Fibroblast of lung (primary cell): ENCODE measurements at regions not wholly inside any gene's neighbourhood (a gene's known extent, or its start where the extent isn't known, plus 50 kb on each side); places are given as distances from the start of the nearest gene placed in this dataset.

Experiments used
- DNase-seq, 2 donors: peaks; one replicate each; pipeline versions ENCODE4 v3.0.0 to v3.0.0-alpha.2; 2010; ENCODE audit warnings: low read depth in 2 of 2
- H2AFZ ChIP-seq: 2 replicates; pipeline ENCODE4 v1.5.1; 2012; ENCODE audit warnings: low read length, control low read depth, inconsistent platforms
- H3K27ac ChIP-seq: 2 replicates; pipeline ENCODE4 v1.5.1; 2011; ENCODE audit warnings: low read length, control low read depth; ENCODE audit not compliant: insufficient read depth
- H3K27me3 ChIP-seq: 2 replicates; pipeline ENCODE4 v1.5.1; 2011; ENCODE audit warnings: mild to moderate bottlenecking, low read length; ENCODE audit not compliant: control insufficient read depth, insufficient read depth
- H3K36me3 ChIP-seq: 2 replicates; pipeline ENCODE4 v1.5.1; 2011; ENCODE audit warnings: low read length; ENCODE audit not compliant: control insufficient read depth, insufficient read depth
- H3K4me1 ChIP-seq: 2 replicates; pipeline ENCODE4 v1.5.1; 2011; ENCODE audit warnings: low read length; ENCODE audit not compliant: control insufficient read depth, insufficient read depth; ENCODE audit errors: extremely low read depth
- H3K4me2 ChIP-seq: 2 replicates; pipeline ENCODE4 v1.5.1; 2011; ENCODE audit warnings: low read length, control low read depth; ENCODE audit not compliant: insufficient read depth; ENCODE audit errors: extremely low read depth
- H3K4me3 ChIP-seq, 4 experiments: fragments of 200-600 bp in 1 of 4; sonication (generic) in 1 of 4; replicated peaks in 1 of 4; 2 replicates each; pipeline ENCODE4 v1.5.1; 2011 to 2016; ENCODE audit warnings: low read length in 4 of 4, low read depth in 3 of 4, mild to moderate bottlenecking in 3 of 4, control low read depth in 2 of 4, inconsistent platforms in 1 of 4, mixed read lengths in 1 of 4; ENCODE audit not compliant: insufficient read depth in 1 of 4; ENCODE audit errors: control extremely low read depth in 1 of 4
- H3K79me2 ChIP-seq: 2 replicates; pipeline ENCODE4 v1.5.1; 2012; ENCODE audit warnings: mild to moderate bottlenecking, low read length, inconsistent platforms; ENCODE audit not compliant: control insufficient read depth, insufficient read depth
- H3K9ac ChIP-seq: 2 replicates; pipeline ENCODE4 v1.5.1; 2011; ENCODE audit warnings: mild to moderate bottlenecking, low read length, control low read depth; ENCODE audit not compliant: insufficient read depth
- H3K9me3 ChIP-seq: 2 replicates; pipeline ENCODE4 v1.5.1; 2012; ENCODE audit warnings: low read depth, low read length; ENCODE audit not compliant: control insufficient read depth, insufficient read depth
- H4K20me1 ChIP-seq: 2 replicates; pipeline ENCODE4 v1.5.1; 2011; ENCODE audit warnings: low read length; ENCODE audit not compliant: control insufficient read depth, insufficient read depth; ENCODE audit errors: extremely low read depth
- EZH2 ChIP-seq: IDR thresholded peaks from 2 replicates; pipeline ENCODE4 v1.5.1; 2012; ENCODE audit warnings: low read length, control low read depth, mild to moderate bottlenecking; ENCODE audit errors: missing control alignments
- TF ChIP-seq, protein P1 (sequence below), 2 donors: IDR thresholded peaks in 1 of 2; conservative IDR thresholded peaks in 1 of 2; 1 replicate in 1 of 2; 2 replicates in 1 of 2; pipeline ENCODE4 v1.5.1; 2011 to 2012; ENCODE audit warnings: low read length in 2 of 2, control low read depth in 1 of 2, inconsistent platforms in 1 of 2, low read depth in 1 of 2, mild to moderate bottlenecking in 1 of 2

DNA sequence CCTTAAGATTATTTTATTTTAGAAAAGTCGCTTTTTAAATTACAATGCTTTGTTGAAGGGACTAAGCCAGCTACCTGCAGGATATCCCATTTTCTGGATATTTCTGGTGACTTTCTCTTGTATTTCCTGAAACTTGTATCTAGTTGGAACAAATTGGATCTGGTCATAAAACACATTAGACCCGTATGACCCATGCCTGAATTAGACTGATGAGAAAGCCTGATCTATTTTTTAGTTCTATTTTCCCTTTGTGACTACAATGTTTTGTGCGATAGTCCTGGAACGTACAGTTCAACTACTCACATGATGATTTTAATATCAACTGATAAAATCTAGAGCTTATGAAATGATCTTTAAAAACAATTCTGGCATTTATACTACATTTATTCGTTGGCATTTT lies 151.8 kb downstream of the RHOU start:
- Histone ChIP-seq H3K79me2 (no peaks in the 10 kb centered on the region), H3K27me3 (no peaks in the 10 kb centered on the region), H3K4me2 (no peak overlapping the region), H3K4me1 (no peaks in the 10 kb centered on the region), H3K9me3 (no peaks in the 10 kb centered on the region), H3K36me3 (no peaks in the 10 kb centered on the region), H3K9ac (no peak overlapping the region), H2AFZ (no peak overlapping the region), H3K27ac (no peak overlapping the region), H4K20me1 (no peaks in the 10 kb centered on the region), H3K4me3 (no peak overlapping the region)
- DNase-seq, result no peak
- TF ChIP-seq EZH2, result no peak
- TF ChIP-seq, protein P1, sequence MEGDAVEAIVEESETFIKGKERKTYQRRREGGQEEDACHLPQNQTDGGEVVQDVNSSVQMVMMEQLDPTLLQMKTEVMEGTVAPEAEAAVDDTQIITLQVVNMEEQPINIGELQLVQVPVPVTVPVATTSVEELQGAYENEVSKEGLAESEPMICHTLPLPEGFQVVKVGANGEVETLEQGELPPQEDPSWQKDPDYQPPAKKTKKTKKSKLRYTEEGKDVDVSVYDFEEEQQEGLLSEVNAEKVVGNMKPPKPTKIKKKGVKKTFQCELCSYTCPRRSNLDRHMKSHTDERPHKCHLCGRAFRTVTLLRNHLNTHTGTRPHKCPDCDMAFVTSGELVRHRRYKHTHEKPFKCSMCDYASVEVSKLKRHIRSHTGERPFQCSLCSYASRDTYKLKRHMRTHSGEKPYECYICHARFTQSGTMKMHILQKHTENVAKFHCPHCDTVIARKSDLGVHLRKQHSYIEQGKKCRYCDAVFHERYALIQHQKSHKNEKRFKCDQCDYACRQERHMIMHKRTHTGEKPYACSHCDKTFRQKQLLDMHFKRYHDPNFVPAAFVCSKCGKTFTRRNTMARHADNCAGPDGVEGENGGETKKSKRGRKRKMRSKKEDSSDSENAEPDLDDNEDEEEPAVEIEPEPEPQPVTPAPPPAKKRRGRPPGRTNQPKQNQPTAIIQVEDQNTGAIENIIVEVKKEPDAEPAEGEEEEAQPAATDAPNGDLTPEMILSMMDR (conservative IDR thresholded peaks at IDR 0.05 in 1 of 2, IDR thresholded peaks at IDR 0.05 in 1 of 2; ENCODE audit: low read depth in 1 of 2, low read length in 2 of 2), result no peak

DNA sequence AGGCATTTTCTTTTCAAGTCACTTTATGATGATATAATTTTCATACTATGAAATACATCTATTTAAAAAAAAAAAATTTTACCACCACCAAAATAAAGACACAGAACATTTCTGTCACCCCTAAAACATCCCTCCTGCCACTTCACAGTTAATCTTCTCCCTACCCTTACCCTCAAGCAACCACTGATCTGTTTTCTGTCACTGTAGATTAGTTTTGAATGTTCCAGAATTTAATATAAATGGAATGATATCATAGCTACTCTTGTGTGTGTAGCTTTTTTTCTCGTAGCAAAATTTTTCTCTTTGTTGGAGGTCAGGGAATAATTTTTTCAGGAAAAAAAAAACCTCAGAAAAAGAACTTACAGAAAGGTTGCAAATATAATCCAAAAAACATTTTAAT lies 152.7 kb downstream of the RHOU start:
- Histone ChIP-seq H3K79me2 (no peaks in the 10 kb centered on the region), H2AFZ (no peak overlapping the region), H3K36me3 (no peaks in the 10 kb centered on the region), H4K20me1 (no peaks in the 10 kb centered on the region), H3K9ac (no peak overlapping the region), H3K27me3 (no peaks in the 10 kb centered on the region), H3K4me3 (no peak overlapping the region), H3K9me3 (no peaks in the 10 kb centered on the region), H3K4me2 (no peak overlapping the region), H3K4me1 (no peaks in the 10 kb centered on the region), H3K27ac (no peak overlapping the region)
- TF ChIP-seq, protein P1 (conservative IDR thresholded peaks at IDR 0.05 in 1 of 2, IDR thresholded peaks at IDR 0.05 in 1 of 2; ENCODE audit: low read depth in 1 of 2, low read length in 2 of 2), result no peak
- TF ChIP-seq EZH2, result no peak
- DNase-seq, result no peak

DNA sequence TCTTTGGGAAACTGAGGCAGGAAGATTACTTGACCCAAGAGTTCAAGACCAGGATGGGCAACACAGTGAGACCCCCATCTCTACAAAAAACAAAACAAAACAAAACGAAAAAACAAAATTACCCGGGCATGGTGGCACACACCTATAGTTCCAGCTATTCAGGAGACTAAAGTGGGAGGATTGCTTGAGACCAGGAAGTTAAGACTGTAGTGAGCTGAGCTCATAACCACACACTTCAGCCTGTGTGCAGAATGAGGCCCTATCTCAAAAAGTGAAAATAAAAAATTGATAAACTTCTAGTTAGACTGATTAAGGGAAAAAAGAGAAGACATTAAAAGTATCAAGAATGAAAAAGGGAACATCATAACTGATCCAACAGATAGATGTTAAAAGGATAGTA lies 154.0 kb downstream of the RHOU start:
- Histone ChIP-seq H3K79me2 (no peaks in the 10 kb centered on the region), H3K9ac (no peak overlapping the region), H2AFZ (no peak overlapping the region), H3K4me2 (no peak overlapping the region), H3K27me3 (no peaks in the 10 kb centered on the region), H3K4me1 (no peaks in the 10 kb centered on the region), H3K9me3 (no peaks in the 10 kb centered on the region), H3K4me3 (no peak overlapping the region), H3K36me3 (no peaks in the 10 kb centered on the region), H3K27ac (no peak overlapping the region), H4K20me1 (no peaks in the 10 kb centered on the region)
- no peak for TF ChIP-seq EZH2
- TF ChIP-seq, protein P1 (conservative IDR thresholded peaks at IDR 0.05 in 1 of 2, IDR thresholded peaks at IDR 0.05 in 1 of 2; ENCODE audit: low read depth in 1 of 2, low read length in 2 of 2), result no peak
- DNase-seq, result no peak
